Ovary (tissue), 7 donors: ENCODE measurements at regions not wholly inside any gene's neighbourhood (a gene's known extent, or its start where the extent isn't known, plus 50 kb on each side); places are given as distances from the start of the nearest gene placed in this dataset.

ENCODE experiments used
- DNase-seq, 5 donors: peaks; one replicate each; pipeline ENCODE4 v3.0.0-alpha.2; 2019 to 2020
- H3K27ac ChIP-seq, 2 donors: fragments of 200-600 bp; one replicate each; pipeline versions ENCODE4 v1.5.1 to v1.8.0; 2019 to 2022
- H3K27me3 ChIP-seq: fragments of 200-600 bp; one replicate; pipeline ENCODE4 v1.8.0; 2022
- H3K36me3 ChIP-seq: fragments of 200-600 bp; sonication (generic); one replicate; pipeline ENCODE4 v1.5.1; 2019
- H3K4me1 ChIP-seq: one replicate; pipeline ENCODE4 v1.8.1; 2013; ENCODE audit warnings: mild to moderate bottlenecking, moderate library complexity; ENCODE audit not compliant: insufficient read depth
- H3K4me3 ChIP-seq: fragments of 200-600 bp; sonication (generic); one replicate; pipeline ENCODE4 v1.5.1; 2017
- H3K9me3 ChIP-seq, 2 donors: fragments of 200-600 bp in 1 of 2; sonication (generic) in 1 of 2; one replicate each; pipeline versions ENCODE4 v1.5.1 to v1.8.1; 2013 to 2019; ENCODE audit warnings: mild to moderate bottlenecking in 1 of 2, moderate library complexity in 1 of 2
- EP300 ChIP-seq: sonication (generic); formaldehyde crosslinking; IDR thresholded peaks from one replicate; pipeline ENCODE4 v1.6.1; 2017; ENCODE audit warnings: antibody characterized with exemption
- POLR2A ChIP-seq: fragments of 450-650 bp; IDR thresholded peaks from one replicate; pipeline ENCODE4 v1.6.1; 2017; ENCODE audit warnings: antibody characterized with exemption, mild to moderate bottlenecking, moderate library complexity
- WGBS, 3 donors: extraction: QIAGEN DNeasy Blood & Tissue Kit in 1 of 3; methylation state at CpG; one replicate each; pipeline versions ENCODE4 v1.1.5 to v1.1.7; 2013 to 2017; 5-methylcytosine and 5-hydroxymethylcytosine counted together
- intact Hi-C, 4 donors: fragments of 100-400 bp; cut with DNase I; formaldehyde crosslinking; loops; one replicate each; pipeline versions ENCODE4 v1.11.0 to v1.15.1; 2022 to 2023
- TF ChIP-seq, protein P1 (sequence below), 3 donors: fragments of 450-650 bp in 2 of 3; fragments of 200-600 bp in 1 of 3; IDR thresholded peaks; one replicate each; pipeline versions ENCODE4 v1.5.1 to v1.8.0; 2016 to 2022; ENCODE audit warnings: antibody characterized with exemption in 3 of 3, mild to moderate bottlenecking in 1 of 3
- donor health status: DM: no; HTN: no; CAD: no; lungs with moderate emphysema.
- donor health status: DM: no; HTN: no; CAD: no.
- donor health status: Bipolar disorder and iron deficiency.
- donor health status: DM: no; HTN: no; CAD: no.
- donor health status: DM: yes; HTN: yes; CAD: no.

DNA sequence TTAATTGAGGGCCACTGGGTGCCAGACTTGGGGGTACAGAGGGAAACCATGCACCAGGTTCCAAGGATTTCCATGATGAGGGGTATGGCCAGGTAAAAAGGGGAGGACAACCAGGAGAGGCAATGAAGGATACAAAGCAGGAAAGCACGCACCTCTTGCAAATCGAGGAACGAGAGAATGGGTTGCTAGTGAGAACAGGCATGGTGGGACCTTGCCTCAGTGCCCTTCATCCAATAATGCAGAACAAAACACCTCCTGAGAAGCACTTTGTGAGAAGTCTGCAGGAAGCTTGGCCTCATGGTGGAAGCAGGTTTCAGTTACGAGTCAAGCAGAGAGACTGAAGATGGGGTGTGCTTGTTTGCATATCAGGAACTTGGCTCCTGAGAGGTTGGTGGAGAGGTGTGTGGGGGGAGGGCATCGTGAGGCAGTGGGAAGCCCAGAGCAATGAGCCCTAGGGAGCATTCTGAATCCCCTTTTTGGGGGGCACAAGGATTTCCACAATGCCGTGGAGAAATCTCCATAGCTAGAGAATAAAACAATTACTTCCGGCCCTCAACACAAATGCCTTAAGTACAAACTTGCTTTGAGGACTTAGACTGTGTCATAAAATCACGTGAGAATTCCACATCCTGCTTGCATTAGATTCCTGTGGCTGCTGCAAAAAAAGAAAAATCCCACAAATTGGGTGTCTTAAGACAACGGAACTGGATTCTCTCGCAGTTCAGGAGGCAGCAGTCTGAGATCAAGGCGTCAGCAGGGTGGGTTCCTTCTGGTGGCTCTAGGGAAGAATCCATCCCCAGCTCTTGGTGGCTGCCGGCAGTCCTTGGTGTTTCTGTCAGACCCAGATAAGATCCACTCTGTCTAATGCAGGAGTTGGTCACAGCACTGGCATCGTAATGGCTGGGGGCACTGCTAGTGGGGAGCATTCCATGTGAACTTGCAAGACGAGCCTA is 54.9 kb upstream of the BACE2 start:
- intact Hi-C loops, result no loop called here
- TF ChIP-seq POLR2A (no peak), EP300 (no peak)
- no peak for DNase-seq
- H3K36me3 ChIP-seq, result no peaks in the 10 kb centered on the region
- H3K27ac ChIP-seq, result no peak overlapping the region
- WGBS, 3 donors, result 24 to 36% (median 28%) methylated on average over 14 of the region's 14 CpGs
- no peaks in the 10 kb centered on the region for H3K9me3 ChIP-seq
- no peaks in the 10 kb centered on the region for H3K27me3 ChIP-seq
- no peaks in the 10 kb centered on the region for H3K4me1 ChIP-seq
- H3K4me3 ChIP-seq, result no peak overlapping the region

DNA sequence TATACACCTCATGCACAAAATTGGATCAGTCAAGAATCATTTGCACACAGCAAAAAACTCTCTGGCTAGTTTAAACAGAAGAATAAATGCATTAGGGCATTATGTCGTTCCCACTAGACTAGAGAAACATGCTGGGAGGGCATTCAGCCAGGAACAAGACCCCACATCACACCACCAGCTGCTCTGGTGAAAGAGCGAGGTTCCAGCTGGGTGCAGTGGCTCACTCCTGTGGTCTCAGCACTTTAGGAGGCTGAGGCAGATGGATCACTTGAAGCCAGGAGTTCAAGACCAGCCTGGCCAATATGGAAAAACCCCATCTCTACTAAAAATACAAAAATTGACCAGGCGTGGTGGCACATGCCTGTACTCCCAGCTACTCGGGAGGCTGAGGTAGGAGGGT is 52.1 kb upstream of the BACE2 start:
- TF ChIP-seq EP300, result no peak
- TF ChIP-seq, protein P1, sequence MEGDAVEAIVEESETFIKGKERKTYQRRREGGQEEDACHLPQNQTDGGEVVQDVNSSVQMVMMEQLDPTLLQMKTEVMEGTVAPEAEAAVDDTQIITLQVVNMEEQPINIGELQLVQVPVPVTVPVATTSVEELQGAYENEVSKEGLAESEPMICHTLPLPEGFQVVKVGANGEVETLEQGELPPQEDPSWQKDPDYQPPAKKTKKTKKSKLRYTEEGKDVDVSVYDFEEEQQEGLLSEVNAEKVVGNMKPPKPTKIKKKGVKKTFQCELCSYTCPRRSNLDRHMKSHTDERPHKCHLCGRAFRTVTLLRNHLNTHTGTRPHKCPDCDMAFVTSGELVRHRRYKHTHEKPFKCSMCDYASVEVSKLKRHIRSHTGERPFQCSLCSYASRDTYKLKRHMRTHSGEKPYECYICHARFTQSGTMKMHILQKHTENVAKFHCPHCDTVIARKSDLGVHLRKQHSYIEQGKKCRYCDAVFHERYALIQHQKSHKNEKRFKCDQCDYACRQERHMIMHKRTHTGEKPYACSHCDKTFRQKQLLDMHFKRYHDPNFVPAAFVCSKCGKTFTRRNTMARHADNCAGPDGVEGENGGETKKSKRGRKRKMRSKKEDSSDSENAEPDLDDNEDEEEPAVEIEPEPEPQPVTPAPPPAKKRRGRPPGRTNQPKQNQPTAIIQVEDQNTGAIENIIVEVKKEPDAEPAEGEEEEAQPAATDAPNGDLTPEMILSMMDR (IDR thresholded peaks at IDR 0.05), result no peak
- TF ChIP-seq POLR2A, result no peak
- Histone ChIP-seq H3K9me3 (no peaks in the 10 kb centered on the region), H3K4me1 (no peaks in the 10 kb centered on the region), H3K27ac (no peak overlapping the region), H3K27me3 (no peaks in the 10 kb centered on the region), H3K36me3 (no peaks in the 10 kb centered on the region), H3K4me3 (no peak overlapping the region)
- WGBS, 3 donors, result 50 to 53% (median 51%) methylated on average over 4 of the region's 4 CpGs
- DNase-seq, result no peak
- intact Hi-C loops, result no loop called here
